Stomach (tissue), 4 donors: ENCODE measurements at regions not wholly inside any gene's neighbourhood (a gene's known extent, or its start where the extent isn't known, plus 50 kb on each side); places are given as distances from the start of the nearest gene placed in this dataset.

Experiments used
- EP300 ChIP-seq: sonication (generic); formaldehyde crosslinking; IDR thresholded peaks from one replicate; pipeline ENCODE4 v1.6.1; 2017; ENCODE audit warnings: antibody characterized with exemption
- POLR2A ChIP-seq, 4 donors: fragments of 450-650 bp; IDR thresholded peaks; one replicate each; pipeline ENCODE4 v1.6.1; 2016; ENCODE audit warnings: antibody characterized with exemption in 4 of 4, control low read depth in 2 of 4, mild to moderate bottlenecking in 1 of 4, moderate library complexity in 1 of 4
- TF ChIP-seq, protein P1 (sequence below), 7 experiments: fragments of 450-650 bp in 4 of 7; fragments of 200-600 bp in 3 of 7; sonication (generic) in 3 of 7; IDR thresholded peaks; one replicate each; pipeline ENCODE4 v1.5.1; 2016 to 2019; ENCODE audit warnings: antibody characterized with exemption in 7 of 7, control low read depth in 2 of 7, mild to moderate bottlenecking in 1 of 7

DNA sequence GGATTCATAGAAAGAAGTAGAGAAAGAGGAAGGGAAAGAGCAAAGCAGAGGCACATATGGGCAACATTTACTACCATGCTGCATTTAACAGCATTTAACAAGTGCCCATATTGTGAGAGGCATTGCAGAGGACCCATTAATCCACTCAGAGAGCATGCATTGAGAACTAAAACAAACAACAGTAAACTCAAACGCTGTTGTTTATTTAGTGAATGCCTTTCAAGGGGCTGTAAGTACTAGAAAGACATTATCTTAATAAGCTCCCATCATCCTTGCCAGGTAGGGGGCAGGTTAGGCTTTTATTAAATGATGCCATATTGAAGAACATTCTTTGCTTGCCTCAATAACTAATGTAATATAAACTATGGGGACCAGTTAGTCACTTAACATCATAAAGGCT, 254.3 kb upstream of the DAB1 start:
- TF ChIP-seq, protein P1, sequence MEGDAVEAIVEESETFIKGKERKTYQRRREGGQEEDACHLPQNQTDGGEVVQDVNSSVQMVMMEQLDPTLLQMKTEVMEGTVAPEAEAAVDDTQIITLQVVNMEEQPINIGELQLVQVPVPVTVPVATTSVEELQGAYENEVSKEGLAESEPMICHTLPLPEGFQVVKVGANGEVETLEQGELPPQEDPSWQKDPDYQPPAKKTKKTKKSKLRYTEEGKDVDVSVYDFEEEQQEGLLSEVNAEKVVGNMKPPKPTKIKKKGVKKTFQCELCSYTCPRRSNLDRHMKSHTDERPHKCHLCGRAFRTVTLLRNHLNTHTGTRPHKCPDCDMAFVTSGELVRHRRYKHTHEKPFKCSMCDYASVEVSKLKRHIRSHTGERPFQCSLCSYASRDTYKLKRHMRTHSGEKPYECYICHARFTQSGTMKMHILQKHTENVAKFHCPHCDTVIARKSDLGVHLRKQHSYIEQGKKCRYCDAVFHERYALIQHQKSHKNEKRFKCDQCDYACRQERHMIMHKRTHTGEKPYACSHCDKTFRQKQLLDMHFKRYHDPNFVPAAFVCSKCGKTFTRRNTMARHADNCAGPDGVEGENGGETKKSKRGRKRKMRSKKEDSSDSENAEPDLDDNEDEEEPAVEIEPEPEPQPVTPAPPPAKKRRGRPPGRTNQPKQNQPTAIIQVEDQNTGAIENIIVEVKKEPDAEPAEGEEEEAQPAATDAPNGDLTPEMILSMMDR (IDR thresholded peaks at IDR 0.05): no peak
- TF ChIP-seq POLR2A (IDR thresholded peaks at IDR 0.05) (no peak), EP300 (no peak)
